Breast epithelium (tissue), 3 donors: ENCODE measurements at regions not wholly inside any gene's neighbourhood (a gene's known extent, or its start where the extent isn't known, plus 50 kb on each side); places are given as distances from the start of the nearest gene placed in this dataset.

ENCODE experiments used
- POLR2A ChIP-seq: fragments of 450-650 bp; IDR thresholded peaks from one replicate; pipeline ENCODE4 v1.6.1; 2016; ENCODE audit warnings: antibody characterized with exemption, mild to moderate bottlenecking, moderate library complexity
- POLR2AphosphoS5 ChIP-seq, 3 donors: sonication (generic); formaldehyde crosslinking; IDR thresholded peaks; one replicate each; pipeline ENCODE4 v1.6.1; 2017; ENCODE audit warnings: antibody characterized with exemption in 3 of 3

DNA sequence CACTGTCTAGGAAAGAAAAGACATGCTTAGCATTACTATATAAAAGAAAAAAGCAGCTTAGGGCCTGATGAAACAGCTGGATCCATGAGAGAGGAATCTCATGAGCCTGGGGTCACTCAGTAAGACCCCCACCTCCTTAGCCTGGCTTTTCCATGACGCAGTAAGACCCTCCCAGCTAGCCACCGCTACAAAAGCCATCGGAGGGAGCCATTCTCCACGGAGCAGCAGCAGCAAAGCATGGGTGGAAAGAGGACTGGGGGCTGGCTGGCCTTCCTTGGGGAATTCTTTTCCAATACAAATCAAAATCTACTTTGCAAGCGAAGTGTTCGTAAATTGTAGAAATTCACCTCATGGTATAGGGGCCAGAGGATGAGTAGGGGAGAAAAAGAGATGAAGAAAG lies 91.8 kb downstream of the SOD2 start:
- TF ChIP-seq POLR2A (no peak), POLR2AphosphoS5 (IDR thresholded peaks at IDR 0.05) (no peak)
